ENCODE measurements at regions not wholly inside any gene's neighbourhood (a gene's known extent, or its start where the extent isn't known, plus 50 kb on each side); places are given as distances from the start of the nearest gene placed in this dataset.
"Not testable (repeated sequence)": the region's sequence is repeated elsewhere in the genome, so short reads cannot be mapped to it uniquely, and the experiment has no call there.

GRCh38 chr14:43041207-43041606 is 1434.5 kb downstream of the LRFN5 start:
- H3K9me3 ChIP-seq = no peaks in the 10 kb centered on the region
- in situ Hi-C loops (cut with MboI; ENCODE audit: low sequenced_read_pairs) = no loop called here
- H3K4me1 ChIP-seq = no peaks in the 10 kb centered on the region; the same call in 1 of the 2 replicates
- no peak overlapping the region for H3K4me3 ChIP-seq
- H3K36me3 ChIP-seq (replicated peaks) = no peaks in the 10 kb centered on the region
- DNase-seq (ENCODE audit: low spot score in 2 of 2) = no peak
- no peaks in the 10 kb centered on the region for H3K27me3 ChIP-seq (ENCODE audit: low read depth)

DNA sequence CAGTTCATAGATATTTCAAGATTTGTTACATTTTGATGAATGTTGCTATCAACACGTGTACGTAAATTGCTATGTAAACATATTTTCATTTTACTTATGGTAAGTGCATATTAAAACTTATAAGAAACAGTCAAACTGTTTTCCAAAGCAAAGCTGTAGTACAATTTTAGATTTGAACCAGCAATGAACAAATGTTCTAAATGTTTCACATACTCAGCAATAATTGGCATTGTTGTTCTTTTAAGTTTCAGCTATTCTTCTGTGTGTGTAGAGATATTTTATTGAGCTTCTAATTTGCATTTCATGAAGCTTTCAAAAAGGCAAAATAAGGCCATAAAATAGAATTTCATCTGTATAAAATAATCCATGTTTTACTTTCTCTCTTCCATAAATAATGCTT is 1433.2 kb downstream of the LRFN5 start:
- Histone ChIP-seq H3K4me3 (no peak overlapping the region), H3K36me3 (replicated peaks) (no peaks in the 10 kb centered on the region), H3K4me1 (no peaks in the 10 kb centered on the region; the same call in 1 of the 2 replicates), H3K9me3 (no peaks in the 10 kb centered on the region), H3K27me3 (ENCODE audit: low read depth) (no peaks in the 10 kb centered on the region)
- DNase-seq (ENCODE audit: low spot score in 2 of 2) = no peak
- in situ Hi-C loops (cut with MboI; ENCODE audit: low sequenced_read_pairs) = no loop called here

DNA sequence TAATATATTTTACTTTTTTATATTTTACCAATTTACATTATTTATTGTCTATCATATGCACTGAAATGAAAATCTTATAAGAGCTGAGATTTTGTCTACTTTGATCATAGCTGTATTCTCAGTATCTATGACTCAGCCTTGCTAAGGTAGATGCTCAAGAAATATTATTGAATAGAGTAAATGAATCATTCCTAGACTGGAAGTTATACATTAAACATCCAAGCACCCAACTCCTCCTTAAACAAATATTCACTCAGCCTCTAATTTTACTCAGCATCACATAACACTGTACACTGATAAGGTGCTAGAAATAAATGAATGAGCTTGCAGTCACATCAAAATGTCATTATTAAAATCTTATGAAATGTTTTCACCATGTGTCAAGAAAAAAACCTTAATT is 1424.9 kb downstream of the LRFN5 start:
- no peaks in the 10 kb centered on the region; the same call in 1 of the 2 replicates for H3K4me1 ChIP-seq
- in situ Hi-C loops (cut with MboI; ENCODE audit: low sequenced_read_pairs) = no loop called here
- no peaks in the 10 kb centered on the region for H3K9me3 ChIP-seq
- DNase-seq (ENCODE audit: low spot score in 2 of 2) = no peak
- no peak overlapping the region for H3K4me3 ChIP-seq
- H3K27me3 ChIP-seq (ENCODE audit: low read depth) = no peaks in the 10 kb centered on the region
- H3K36me3 ChIP-seq (replicated peaks) = no peaks in the 10 kb centered on the region

- in situ Hi-C loops (cut with MboI; ENCODE audit: low sequenced_read_pairs) = no loop called here
- Histone ChIP-seq H3K4me1 (no peaks in the 10 kb centered on the region), H3K36me3 (replicated peaks) (no peaks in the 10 kb centered on the region), H3K27me3 (ENCODE audit: low read depth) (no peaks in the 10 kb centered on the region), H3K9me3 (no peaks in the 10 kb centered on the region), H3K4me3 (no peak overlapping the region)
- DNase-seq (ENCODE audit: low spot score in 2 of 2) = no peak
Observed at GRCh38 chr14:43022094-43022800, 1415.6 kb downstream of the LRFN5 start.

GRCh38 chr14:43019826-43020225 is 1413.2 kb downstream of the LRFN5 start:
- no peak for DNase-seq (ENCODE audit: low spot score in 2 of 2)
- no peaks in the 10 kb centered on the region for H3K9me3 ChIP-seq

GRCh38 chr14:43014338-43014737 is 1407.7 kb downstream of the LRFN5 start:
- Histone ChIP-seq H3K4me3 (no peak overlapping the region), H3K27me3 (ENCODE audit: low read depth) (no peaks in the 10 kb centered on the region), H3K9me3 (no peaks in the 10 kb centered on the region), H3K36me3 (replicated peaks) (no peaks in the 10 kb centered on the region), H3K4me1 (no peaks in the 10 kb centered on the region)
- no peak for DNase-seq (ENCODE audit: low spot score in 2 of 2)
- in situ Hi-C loops (cut with MboI; ENCODE audit: low sequenced_read_pairs) = no loop called here

More at GRCh38 chr14:43019826-43020225, 1413.2 kb downstream of the LRFN5 start:
- Histone ChIP-seq H3K27me3 (ENCODE audit: low read depth) (no peaks in the 10 kb centered on the region), H3K36me3 (replicated peaks) (no peaks in the 10 kb centered on the region), H3K4me1 (no peaks in the 10 kb centered on the region), H3K4me3 (no peak overlapping the region)
- in situ Hi-C loops (cut with MboI; ENCODE audit: low sequenced_read_pairs) = no loop called here

- Histone ChIP-seq H3K9me3 (no peaks in the 10 kb centered on the region), H3K4me3 (no peak overlapping the region), H3K27me3 (ENCODE audit: low read depth) (no peaks in the 10 kb centered on the region), H3K36me3 (replicated peaks) (no peaks in the 10 kb centered on the region), H3K4me1 (no peaks in the 10 kb centered on the region)
- DNase-seq (ENCODE audit: low spot score in 2 of 2) = no peak
- in situ Hi-C loops (cut with MboI; ENCODE audit: low sequenced_read_pairs) = no loop called here
Observed at GRCh38 chr14:43012817-43013216, 1406.1 kb downstream of the LRFN5 start.

- Histone ChIP-seq H3K27me3 (ENCODE audit: low read depth) (no peaks in the 10 kb centered on the region), H3K9me3 (no peaks in the 10 kb centered on the region; the same call in 1 of the 2 replicates), H3K4me3 (no peak overlapping the region), H3K36me3 (replicated peaks) (no peaks in the 10 kb centered on the region), H3K4me1 (no peaks in the 10 kb centered on the region)
- in situ Hi-C loops (cut with MboI; ENCODE audit: low sequenced_read_pairs) = no loop called here
- DNase-seq (ENCODE audit: low spot score in 2 of 2) = no peak
Observed at GRCh38 chr14:43005807-43006206, 1399.1 kb downstream of the LRFN5 start.

- no peak overlapping the region for H3K4me3 ChIP-seq
- H3K27me3 ChIP-seq (ENCODE audit: low read depth) = no peaks in the 10 kb centered on the region
- in situ Hi-C loops (cut with MboI; ENCODE audit: low sequenced_read_pairs) = no loop called here
- no peaks in the 10 kb centered on the region for H3K36me3 ChIP-seq (replicated peaks)
- no peaks in the 10 kb centered on the region for H3K4me1 ChIP-seq
- DNase-seq (ENCODE audit: low spot score in 2 of 2) = no peak
- no peaks in the 10 kb centered on the region; the same call in 1 of the 2 replicates for H3K9me3 ChIP-seq
Observed at GRCh38 chr14:43003845-43004244, 1397.2 kb downstream of the LRFN5 start.

DNA sequence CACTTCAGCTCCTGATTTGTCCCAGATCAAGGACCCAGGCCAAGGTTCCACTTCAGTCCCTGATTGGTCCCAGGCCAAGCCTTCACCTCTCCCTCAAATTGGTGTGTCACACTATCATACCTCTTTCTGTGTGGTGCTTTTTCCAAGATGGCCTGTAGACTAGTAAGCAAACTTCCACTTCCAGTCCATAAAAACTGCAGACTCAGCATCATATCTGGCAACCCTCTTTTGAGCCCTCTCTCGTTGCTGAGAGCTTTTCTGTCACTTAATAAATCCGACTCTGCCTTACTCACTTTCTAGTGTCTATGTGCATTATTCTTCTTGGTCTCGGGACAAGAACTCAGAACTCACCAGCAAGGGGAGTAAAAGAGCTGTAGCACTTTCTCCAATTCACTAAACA is 1395.1 kb downstream of the LRFN5 start:
- no peaks in the 10 kb centered on the region for H3K4me1 ChIP-seq
- in situ Hi-C loops (cut with MboI; ENCODE audit: low sequenced_read_pairs) = no loop called here
- DNase-seq (ENCODE audit: low spot score in 2 of 2) = no peak
- H3K27me3 ChIP-seq (ENCODE audit: low read depth) = no peaks in the 10 kb centered on the region
- H3K9me3 ChIP-seq = no peaks in the 10 kb centered on the region; the same call in 1 of the 2 replicates
- H3K36me3 ChIP-seq (replicated peaks) = no peaks in the 10 kb centered on the region
- no peak overlapping the region for H3K4me3 ChIP-seq

- in situ Hi-C loops (cut with MboI; ENCODE audit: low sequenced_read_pairs) = no loop called here
- Histone ChIP-seq H3K4me3 (no peak overlapping the region), H3K9me3 (no peaks in the 10 kb centered on the region), H3K36me3 (replicated peaks) (no peaks in the 10 kb centered on the region), H3K4me1 (no peaks in the 10 kb centered on the region), H3K27me3 (ENCODE audit: low read depth) (no peaks in the 10 kb centered on the region)
- DNase-seq (ENCODE audit: low spot score in 2 of 2) = no peak
Observed at GRCh38 chr14:42994051-42994736, 1387.5 kb downstream of the LRFN5 start.

DNA sequence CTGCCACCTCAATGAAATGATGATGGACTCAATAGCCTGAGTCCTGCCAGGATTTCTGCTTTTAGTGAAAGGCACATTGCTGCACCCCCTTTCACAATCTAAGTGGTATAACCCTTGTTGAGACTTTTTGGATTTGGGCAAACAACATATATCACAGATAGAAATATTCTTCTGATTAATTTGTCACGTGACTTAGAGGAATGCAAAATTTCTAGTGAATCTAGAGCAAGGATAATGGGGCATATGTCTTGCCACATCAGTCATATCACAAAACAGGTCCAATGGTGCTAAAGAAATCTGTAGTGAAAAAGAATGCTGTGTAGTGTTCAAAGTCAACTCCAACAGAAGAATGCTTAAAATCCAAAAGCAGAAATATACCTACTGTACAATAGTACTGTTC is 1386.3 kb downstream of the LRFN5 start:
- Histone ChIP-seq H3K9me3 (no peaks in the 10 kb centered on the region), H3K36me3 (replicated peaks) (no peaks in the 10 kb centered on the region), H3K27me3 (ENCODE audit: low read depth) (no peaks in the 10 kb centered on the region), H3K4me1 (no peaks in the 10 kb centered on the region), H3K4me3 (no peak overlapping the region)
- in situ Hi-C loops (cut with MboI; ENCODE audit: low sequenced_read_pairs) = no loop called here
- DNase-seq (ENCODE audit: low spot score in 2 of 2) = no peak

DNA sequence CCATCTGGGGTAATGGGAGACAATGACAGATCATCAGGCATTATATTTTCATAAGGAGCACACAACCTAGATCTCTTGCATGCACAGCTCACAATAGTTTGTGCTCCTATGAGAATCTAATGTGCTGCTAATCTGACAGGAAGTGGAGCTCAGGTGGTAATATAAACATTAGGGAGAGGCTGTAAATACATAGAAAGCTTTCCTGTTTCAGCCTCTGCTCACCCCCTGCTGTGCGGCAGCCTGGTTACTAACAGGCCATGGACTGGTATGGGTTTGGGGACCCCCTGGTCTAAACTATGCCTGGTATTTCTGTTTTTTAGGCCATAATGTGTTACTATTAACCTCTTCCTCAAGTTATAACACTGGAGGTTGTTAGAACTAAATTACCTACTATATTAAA is 1373.7 kb downstream of the LRFN5 start:
- Histone ChIP-seq H3K4me3 (no peak overlapping the region), H3K4me1 (no peaks in the 10 kb centered on the region), H3K36me3 (replicated peaks) (no peaks in the 10 kb centered on the region), H3K27me3 (ENCODE audit: low read depth) (no peaks in the 10 kb centered on the region), H3K9me3 (no peaks in the 10 kb centered on the region)
- no peak for DNase-seq (ENCODE audit: low spot score in 2 of 2)
- in situ Hi-C loops (cut with MboI; ENCODE audit: low sequenced_read_pairs) = no loop called here

DNA sequence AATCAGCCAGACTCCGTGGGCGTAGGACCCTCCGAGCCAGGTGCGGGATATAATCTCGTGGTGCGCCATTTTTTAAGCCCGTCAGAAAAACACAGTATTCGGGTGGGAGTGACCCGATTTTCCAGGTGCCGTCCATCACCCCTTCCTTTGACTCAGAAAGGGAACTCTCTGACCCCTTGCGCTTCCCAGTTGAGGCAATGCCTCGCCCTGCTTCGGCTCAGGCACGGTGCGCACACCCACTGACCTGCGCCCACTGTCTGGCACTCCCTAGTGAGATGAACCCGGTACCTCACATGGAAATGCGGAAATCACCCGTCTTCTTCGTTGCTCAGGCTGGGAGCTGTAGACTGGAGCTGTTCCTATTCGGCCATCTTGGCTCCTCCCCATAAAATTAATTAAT is 1366.5 kb downstream of the LRFN5 start:
- H3K9me3 ChIP-seq; in situ Hi-C loops (cut with MboI; ENCODE audit: low sequenced_read_pairs); H3K36me3 ChIP-seq (replicated peaks); H3K4me3 ChIP-seq; DNase-seq (ENCODE audit: low spot score in 2 of 2); H3K4me1 ChIP-seq; H3K27me3 ChIP-seq (ENCODE audit: low read depth): not testable (repeated sequence)

Data from HAP-1 (cell line).